ENCODE measurements at regions not wholly inside any gene's neighbourhood (a gene's known extent, or its start where the extent isn't known, plus 50 kb on each side); places are given as distances from the start of the nearest gene placed in this dataset.

DNA sequence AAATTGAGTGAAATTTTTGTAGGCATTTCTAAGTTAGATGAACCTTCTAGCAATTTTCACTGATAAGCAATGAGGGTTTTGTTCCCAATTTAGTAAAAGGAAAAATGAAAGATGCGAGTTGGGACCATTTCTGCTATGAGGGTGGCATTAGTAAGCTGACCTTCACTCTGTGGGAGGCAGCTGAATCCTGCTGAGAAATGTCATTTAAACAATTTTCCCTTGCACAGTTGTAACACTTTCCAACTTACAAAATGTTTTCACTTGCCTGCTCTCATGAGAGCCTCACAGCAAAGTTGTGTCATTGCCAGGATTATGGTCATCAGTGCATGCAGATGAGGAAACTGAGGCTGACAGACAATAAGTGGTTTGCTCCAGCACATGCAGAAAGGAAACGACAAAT is 527.7 kb downstream of the TNS1 start:
- no peak for DNase-seq (ENCODE audit: low spot score)

DNA sequence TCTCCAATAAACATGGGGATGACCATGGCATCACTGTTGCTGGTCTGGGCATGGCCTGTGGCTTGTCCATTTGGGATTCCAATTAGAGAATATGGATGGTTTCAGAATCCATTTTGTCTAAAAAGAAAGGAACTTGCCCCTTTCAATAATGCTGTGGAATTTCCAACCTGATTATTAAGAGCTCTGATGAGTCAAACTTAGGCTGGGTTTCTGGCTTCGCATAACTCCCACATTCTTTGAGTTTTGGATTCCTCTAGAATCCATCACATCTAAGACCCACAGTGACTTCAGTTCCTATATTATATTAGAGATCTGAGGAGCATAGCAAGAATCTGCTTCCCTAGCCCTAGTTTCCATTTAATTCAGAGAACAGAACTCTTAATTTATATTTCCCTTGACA is 531.5 kb downstream of the TNS1 start:
- DNase-seq (ENCODE audit: low spot score), result no peak

DNA sequence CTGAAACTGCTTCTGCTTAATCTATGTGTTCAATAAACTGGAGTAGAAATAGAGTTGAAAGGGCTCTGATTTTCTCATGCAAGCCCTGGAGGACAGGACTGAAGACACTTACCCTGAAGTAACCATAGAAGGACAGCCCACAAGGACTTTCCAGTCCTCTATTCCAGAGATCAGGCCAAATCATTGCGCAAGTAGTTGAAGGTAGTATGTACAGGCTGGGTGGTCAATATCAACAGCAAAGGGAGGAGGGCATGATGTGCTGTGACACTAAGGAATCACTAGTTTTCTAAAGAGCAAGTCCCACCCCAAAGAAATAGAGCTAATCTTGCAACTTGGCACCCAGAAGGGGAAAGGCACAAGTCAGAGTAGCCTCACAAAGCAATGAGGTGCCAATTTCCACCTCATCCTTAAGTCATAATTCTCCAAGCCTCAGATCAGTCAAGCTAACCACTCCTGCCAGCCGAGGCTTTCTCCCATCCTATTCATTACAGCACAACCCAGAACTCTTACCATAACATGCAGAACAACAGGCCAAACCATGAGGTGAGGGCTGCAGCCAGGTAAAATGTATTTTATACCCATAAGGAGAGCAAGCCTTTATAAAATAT is 533.5 kb downstream of the TNS1 start:
- no peak for DNase-seq (ENCODE audit: low spot score)

DNA sequence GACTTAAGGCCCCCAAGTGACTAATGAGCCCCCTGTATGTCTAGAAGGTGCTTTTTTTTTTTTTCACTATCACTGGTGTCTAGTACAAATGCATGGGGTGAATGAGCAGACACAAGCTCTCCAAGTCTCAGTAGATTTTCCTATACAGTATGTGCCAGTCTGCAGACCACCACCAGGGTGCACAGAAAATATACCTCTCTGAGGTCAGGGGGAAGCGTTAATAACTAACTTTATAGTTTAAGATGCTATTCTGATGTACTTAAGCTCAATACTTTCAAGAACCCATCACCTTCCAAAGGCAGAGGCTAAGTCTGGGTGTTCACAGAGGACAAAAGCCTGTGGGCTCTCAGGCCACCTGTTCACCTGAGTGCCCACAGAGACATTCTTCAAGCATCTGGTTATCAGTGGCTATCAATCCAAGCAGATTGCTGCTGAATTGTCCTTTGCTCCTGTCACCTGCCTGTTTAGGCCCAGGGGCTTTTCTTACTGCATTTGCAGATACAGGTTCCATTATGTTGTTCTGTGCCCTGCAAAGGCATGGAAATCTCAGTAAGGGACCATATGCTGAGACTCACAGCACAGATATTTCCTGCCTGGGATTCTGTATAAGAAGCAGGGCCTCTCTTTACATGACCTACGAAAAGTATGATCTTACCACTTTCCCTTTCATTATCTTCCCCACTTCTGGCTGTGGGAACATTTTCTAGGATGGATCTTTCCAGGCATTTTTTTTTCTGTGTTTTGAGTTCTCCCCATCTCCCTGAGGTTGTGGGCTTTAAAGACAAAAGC is 534.6 kb downstream of the TNS1 start:
- DNase-seq (ENCODE audit: low spot score), result no peak

DNA sequence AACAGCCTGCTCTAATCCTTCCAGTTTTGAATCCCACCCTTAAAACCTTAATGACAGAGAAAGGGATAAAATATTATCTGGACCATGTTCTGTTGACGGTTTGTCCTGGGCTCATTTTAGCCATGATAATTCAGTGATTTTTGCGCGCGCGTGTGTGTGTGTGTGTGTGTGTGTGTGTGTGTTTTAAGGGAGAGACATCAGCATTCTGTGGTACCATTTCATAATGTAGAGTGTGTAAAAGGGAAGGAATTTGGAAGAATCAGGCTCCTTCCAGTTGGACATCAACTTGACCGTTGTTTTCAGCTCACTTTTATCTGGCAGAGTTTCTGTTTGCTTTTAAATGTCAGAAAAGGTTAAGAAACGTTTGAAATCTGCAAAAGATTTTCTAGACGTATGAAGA is 535.5 kb downstream of the TNS1 start:
- DNase-seq (ENCODE audit: low spot score), result no peak

DNA sequence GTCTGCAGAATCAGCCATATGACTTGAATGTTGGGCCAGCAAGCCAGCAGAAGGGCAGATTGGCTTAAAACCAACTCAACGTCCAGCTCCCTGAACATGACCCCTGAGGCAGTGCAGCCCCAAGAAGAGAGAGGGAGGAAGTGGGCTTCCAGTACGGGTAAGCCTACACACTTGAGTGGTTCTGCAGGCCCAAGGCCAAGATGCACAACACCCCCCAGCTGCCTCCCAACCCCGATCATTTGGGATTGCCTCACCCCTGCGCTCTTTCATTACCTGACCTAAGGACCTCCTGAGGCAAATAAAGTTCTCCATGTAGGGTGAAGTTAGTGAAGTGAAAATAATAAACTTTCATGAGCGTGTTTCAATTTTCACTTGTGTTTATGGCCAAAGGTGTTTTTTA is 536.0 kb downstream of the TNS1 start:
- DNase-seq (ENCODE audit: low spot score), result no peak

DNA sequence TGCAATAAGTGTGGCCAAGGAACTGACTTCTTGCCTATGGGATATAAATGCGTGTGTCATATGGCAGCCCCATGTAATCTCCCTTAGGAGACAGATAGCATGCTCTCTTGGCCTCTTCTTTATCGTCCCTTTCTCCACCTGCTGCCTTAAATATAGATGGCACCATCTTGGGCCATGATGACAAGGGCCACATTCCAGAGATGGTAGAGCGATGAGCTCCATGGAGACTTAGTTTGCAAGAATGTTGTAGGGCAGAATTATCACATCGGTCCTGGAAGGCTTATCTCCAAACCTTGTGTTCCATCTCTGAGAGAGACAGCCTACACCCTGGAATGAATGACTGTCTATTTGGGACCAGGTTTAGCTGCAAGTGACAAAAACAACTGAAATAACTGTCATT is 536.7 kb downstream of the TNS1 start:
- no peak for DNase-seq (ENCODE audit: low spot score)

DNA sequence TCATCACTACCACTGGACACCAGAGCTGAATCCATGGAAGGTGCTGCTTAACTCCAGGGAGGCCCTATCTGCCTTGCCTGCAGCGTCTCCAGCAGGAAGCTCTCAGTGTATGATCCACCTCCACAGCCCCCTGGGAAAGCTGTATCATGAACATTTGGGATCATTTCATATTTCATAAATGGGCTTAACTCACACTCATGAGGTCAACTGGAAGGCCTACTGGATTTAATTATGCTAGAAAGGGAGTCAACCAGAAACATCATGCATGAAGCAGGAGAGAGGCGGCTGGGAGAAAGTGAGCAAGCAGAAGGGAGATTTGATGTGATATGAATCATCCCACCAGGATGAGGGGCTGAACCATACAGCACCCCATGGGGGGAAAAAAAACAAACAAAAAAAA is 537.7 kb downstream of the TNS1 start:
- no peak for DNase-seq (ENCODE audit: low spot score)

DNA sequence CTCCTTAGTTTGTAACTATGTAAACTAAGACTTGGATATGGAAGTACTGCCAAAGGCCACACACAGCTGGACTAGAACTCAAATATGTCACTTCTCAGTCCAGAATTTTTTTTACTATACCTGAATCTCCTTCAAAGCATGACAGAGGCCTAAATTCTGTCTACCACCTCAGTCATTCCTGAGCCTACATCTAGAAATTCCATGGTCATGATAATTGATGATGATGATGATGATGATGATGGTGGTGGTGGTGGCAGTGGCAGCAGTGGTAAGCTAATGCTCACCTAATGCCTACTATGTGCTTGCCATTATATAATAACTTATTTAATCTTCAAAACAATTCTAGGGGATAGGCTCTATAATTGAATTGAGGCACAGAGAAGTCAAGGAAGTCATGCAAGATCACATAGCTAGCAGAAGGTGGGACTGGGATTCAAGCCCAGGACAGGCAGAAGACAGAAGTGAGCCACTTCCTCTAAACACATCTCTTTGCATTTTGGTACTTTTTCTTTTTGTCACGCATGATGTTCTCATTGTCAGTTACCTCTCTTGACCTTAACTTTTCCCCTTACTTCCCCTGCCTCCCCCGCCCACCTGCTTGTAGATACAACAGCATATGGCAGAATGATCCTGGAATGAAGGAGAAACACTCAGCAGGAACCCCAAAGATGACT is 539.3 kb downstream of the TNS1 start:
- no peak for DNase-seq (ENCODE audit: low spot score)

DNA sequence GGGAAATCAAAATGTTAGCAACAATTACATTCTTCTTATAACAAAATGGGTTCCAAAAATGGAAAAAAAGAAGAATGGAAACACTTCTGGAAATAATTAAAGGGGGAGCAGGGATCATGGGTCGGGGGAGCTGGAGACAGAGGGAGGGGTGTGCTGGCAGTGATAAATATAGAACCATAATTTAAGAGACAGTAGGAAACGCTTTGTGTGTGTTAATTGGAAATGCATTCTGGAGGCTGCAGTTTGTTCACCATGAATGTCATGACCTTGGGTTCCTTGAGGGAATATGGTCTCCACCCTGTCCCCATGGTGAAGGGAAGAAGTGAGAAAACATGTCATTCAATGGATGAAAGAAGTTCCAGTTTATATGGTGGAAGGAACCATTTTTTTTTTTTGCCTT is 540.7 kb downstream of the TNS1 start:
- no peak for DNase-seq (ENCODE audit: low spot score)

DNA sequence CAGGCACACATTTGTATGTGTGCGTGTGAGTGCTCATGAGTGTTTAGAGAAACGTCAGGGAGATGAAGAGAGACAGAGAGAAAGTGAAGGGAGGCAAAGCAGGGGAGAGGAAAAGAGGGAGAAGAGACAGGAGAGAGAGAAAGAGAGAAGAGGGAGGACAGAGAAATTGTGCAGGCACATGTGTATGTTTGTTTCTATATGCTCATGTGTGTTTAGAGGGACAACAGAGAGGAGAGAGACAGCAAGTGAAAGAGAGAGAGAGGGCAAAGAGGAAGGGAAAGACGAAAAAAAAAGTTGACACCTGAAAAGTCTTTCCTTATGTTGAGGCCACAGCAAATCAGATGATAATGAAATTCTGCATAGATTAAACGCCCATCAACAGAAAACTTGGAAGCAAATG is 541.1 kb downstream of the TNS1 start:
- no peak for DNase-seq (ENCODE audit: low spot score)

DNA sequence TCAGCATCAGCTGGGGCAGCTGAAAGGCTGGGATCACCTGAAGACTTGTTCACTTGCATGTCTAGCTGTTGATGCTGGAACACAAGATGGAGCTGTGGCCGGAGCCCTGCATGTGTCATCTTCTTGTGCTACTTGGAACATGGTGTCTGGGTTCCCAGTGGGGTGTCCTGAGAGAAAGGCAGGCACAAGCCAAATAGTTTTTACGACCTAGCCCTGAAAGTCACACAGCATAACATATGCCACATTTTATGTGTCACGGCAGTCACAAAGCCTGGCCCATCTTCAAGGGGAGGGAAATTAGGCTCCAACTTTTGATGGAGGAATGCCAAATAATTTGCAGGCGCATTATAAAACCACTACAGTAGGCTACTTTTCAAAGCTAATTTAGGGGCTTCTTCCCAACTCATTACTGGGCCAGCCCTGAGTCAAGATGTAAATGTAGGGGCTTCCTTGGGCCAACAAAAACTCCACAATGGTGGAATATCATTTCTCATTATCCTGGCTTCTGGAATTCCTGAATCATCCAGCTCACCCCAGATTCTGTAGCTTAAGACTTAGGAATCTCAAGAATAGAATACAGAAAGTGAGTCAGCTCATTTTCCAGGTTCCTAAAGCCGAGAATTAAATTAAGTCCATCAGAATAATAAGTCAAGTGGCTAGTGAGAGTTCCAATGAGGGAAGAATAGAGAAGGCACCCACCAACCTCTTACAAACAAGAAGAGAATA is 543.0 kb downstream of the TNS1 start:
- DNase-seq (ENCODE audit: low spot score), result no peak

DNA sequence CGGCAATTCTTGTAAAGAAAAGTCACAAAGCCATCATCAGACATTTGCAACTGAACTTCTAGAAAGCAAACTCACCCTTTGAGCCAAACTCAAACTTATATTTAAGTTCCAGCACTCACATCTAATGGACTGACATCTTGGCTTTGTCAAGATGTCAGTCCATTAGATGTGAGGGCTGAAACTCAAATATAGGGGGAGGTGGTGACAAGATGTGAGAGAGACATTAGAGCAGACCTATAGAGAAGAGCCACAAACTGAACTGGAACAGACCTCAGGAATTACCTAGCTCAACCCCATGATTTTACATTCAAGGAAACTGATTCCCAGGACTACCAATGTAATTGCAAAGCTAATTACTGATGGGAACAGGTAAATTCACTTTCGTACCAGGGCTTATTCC is 543.8 kb downstream of the TNS1 start:
- no peak for DNase-seq (ENCODE audit: low spot score)

DNA sequence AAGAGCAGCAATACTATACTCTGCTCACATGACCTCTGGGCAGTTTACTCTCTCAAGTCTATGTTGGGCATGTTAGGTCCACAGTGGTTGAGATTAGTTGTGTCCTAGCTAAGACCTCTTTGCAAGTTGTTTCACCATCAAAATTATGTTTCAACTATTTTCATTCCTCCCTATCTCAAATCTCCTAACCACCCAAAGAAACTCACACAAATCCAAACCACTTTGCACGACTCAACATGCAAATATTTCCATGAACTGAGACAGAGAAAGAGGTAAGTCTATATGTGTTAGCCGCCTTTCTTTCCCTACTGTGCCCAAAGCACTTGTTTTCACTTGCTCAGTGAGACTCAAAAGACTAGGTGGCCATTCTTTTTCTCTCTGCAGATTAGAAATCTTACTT is 546.8 kb downstream of the TNS1 start:
- no peak for DNase-seq (ENCODE audit: low spot score)

DNA sequence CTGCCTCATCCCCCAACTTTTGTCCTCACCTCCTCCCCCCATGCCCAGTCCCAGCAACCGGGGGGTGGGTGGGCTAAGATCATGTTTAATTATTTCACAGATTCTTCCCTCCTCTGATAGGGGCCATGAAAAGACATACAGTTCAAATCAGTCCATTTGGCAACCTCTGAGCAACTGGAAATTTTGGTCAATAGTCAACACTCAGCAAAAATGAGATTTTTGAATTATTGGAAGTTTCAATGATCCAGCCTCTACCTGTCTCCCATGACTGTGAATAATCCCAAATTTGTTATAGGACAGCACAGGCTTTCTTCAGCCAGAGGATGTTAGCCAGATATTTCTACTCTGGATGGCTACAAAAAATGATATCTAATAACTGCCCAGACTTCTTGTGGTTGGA is 549.9 kb downstream of the TNS1 start:
- no peak for DNase-seq (ENCODE audit: low spot score)

DNA sequence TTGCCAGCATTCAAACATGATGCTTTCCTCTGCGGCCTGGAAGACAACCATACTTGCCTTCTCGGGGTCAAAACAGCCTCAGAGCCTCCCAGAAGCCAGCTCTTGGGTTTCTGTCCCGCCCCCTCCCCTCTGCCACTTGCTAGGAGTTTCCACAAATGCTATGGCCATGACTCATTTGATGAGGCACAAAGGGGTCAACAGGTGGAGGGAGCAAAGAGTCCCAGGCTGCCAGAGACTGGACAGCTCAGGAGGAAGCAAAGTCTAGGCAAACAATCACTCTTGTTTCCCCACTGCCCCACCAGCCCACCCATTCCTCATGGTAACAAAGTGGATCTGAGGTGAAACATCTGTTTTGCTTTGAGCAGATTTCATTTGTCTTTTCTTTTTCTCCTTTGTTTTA is 551.1 kb downstream of the TNS1 start:
- no peak for DNase-seq (ENCODE audit: low spot score)

DNA sequence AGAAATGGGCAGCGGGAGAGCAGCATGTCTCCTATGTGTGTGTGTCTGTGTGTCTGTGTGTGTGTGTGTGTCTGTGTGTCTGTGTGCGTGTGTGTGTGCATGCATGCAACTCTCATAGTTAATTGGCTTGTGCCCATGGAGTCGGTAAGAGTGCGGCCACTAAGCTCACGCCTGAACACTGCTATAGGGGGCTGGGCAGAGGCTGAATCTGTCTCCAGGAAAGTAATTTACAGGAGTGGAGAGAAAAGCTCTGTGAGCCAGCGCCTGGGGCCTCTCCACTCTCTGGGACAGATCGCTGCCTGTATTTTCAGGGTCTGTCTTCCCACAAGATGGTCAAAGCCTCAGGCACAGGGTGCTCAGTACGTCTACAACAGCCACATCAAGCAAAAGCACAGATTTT is 553.4 kb downstream of the TNS1 start:
- DNase-seq (ENCODE audit: low spot score), result no peak

DNA sequence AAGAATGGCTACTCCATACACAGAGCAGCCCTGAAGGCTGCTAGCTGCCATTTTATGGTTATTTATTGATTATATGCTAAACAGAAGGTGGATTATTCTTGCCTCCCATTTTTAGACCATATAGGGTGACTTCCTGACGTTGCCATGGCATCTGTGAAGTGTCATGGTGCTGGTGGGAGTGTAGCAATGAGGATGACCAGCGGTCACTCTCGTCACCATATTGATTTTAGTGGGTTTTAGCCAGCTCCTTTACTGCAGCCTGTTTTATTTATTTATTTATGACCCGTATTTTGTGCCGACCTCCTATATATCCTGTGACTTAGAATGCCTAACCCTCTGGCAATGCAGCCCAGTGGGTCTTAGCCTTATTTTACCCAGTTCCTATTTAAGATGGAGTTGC is 553.9 kb downstream of the TNS1 start:
- DNase-seq (ENCODE audit: low spot score), result no peak

DNA sequence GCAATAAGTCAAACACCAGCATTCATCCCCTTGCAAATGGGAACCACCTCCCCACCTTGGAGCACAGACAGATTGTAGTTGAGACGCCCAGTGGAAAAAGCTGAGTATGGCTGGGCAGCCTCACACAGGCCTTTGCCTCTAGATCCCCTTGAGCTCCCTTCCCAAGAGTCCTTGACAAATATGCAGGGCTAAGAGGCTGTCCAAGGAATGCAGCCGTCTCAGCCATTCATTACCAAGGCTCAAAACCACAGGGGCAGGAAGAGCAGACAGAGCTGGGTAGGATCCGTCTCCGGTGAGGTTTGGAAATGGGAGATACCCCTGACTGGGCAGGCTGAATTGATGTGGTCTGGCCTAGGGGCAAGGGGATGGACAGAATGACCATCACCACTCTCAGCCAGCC is 557.1 kb downstream of the TNS1 start:
- DNase-seq (ENCODE audit: low spot score), result no peak

DNA sequence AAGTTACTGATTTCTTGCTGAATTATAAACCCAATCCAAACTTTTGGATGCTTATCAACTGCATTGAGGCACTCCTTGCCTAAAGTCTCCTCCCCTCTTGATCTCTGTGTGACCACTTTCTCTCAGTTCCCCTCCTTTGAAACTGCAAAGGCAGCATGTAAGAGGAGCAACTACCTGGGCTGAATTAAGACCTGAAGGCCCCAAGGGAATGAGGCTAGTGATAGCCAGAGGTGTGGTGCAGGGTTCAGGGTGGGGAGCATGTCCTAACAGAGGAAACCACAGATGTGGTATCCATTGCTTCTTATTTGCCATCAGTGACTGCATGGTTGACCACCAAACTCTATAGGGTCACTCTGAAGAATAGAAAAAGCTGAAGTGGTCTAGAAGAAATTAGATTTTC is 557.9 kb downstream of the TNS1 start:
- no peak for DNase-seq (ENCODE audit: low spot score)

DNA sequence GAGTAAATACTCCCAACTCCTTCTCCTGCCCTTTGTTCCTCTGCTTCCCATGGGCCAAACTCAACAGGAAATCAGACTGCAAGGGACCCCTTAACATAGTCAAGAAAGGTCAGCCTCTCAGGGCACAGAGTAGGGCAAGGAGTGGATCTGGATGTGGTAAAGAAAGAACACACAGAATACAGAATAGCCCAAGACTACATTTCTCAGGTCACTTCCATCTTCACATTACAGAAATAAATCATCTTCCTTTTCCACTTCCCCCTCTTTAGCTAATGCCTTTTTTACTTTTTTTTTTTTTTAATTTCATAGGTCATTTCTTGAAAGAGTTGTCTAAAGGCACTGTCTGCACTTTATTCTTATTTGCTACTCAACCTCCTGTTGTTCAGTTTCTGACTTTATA is 558.3 kb downstream of the TNS1 start:
- DNase-seq (ENCODE audit: low spot score), result no peak

DNA sequence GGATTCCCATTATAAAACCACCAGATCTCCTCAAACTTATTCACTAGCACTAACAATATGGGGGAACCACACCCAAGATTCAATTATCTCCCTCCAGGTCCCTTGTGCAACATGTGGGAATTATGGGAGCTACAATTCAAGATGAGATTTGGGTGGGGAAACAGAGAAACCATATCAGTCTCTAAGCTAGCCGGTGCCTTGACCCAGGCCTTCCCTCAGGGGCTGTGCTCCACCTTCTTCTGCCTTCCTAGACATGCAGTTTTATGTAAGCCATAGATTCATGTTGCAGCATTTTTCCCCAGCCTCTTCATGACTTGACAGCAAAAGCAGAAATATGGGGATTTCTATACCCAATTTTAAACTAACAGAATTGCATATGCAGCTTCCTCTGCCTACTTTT is 559.2 kb downstream of the TNS1 start:
- DNase-seq (ENCODE audit: low spot score), result no peak

DNA sequence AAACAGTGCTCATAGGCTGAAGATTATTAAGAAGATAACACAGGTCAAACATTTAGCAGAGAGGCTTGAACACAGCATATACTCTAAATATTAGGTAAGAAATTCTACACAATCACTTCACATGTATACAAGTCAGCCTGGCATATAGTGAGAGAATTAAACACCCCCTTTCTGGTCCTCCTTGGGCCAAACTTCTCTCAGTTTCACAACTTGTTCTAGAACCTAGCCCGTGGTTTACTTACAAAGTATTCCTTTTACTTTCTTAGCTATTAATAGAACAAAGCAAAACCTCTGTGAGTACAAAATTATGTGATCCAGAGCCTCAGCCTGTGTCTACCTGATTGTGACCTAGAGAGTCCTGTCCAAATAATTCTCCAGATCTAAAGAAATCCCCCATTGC is 562.8 kb downstream of the TNS1 start:
- no peak for DNase-seq (ENCODE audit: low spot score)

Data from iPS-NIHi11 (cell line).